Ascending aorta (tissue), 2 donors: ENCODE measurements at regions not wholly inside any gene's neighbourhood (a gene's known extent, or its start where the extent isn't known, plus 50 kb on each side); places are given as distances from the start of the nearest gene placed in this dataset.
"Not testable (repeated sequence)": the region's sequence is repeated elsewhere in the genome, so short reads cannot be mapped to it uniquely, and the experiment has no call there.

Experiments
- DNase-seq, 2 donors: peaks; one replicate each; pipeline ENCODE4 v3.0.0-alpha.2; 2019; ENCODE audit warnings: low spot score in 2 of 2
- H3K27ac ChIP-seq, 2 donors: fragments of 200-600 bp; sonication (generic); one replicate each; pipeline ENCODE4 v1.5.1; 2016 to 2017; ENCODE audit warnings: mild to moderate bottlenecking in 1 of 2
- H3K27me3 ChIP-seq: fragments of 200-600 bp; sonication (generic); one replicate; pipeline ENCODE4 v1.5.1; 2017
- H3K36me3 ChIP-seq, 2 donors: fragments of 200-600 bp; sonication (generic); one replicate each; pipeline ENCODE4 v1.5.1; 2016
- H3K4me1 ChIP-seq, 2 donors: fragments of 200-600 bp; sonication (generic); one replicate each; pipeline ENCODE4 v1.5.1; 2016 to 2017; ENCODE audit warnings: mild to moderate bottlenecking in 1 of 2
- H3K4me3 ChIP-seq, 2 donors: fragments of 200-600 bp; sonication (generic); one replicate each; pipeline ENCODE4 v1.5.1; 2016 to 2017; ENCODE audit warnings: mild to moderate bottlenecking in 1 of 2
- H3K9me3 ChIP-seq, 2 donors: fragments of 200-600 bp; sonication (generic); one replicate each; pipeline ENCODE4 v1.5.1; 2016
- CTCF ChIP-seq, 3 experiments: fragments of 200-600 bp in 2 of 3; fragments of 450-650 bp in 1 of 3; sonication (generic) in 2 of 3; IDR thresholded peaks; one replicate each; pipeline ENCODE4 v1.5.1; 2016 to 2019; ENCODE audit warnings: antibody characterized with exemption in 3 of 3, mild to moderate bottlenecking in 1 of 3, moderate library complexity in 1 of 3
- intact Hi-C: fragments of 100-400 bp; cut with DNase I; formaldehyde crosslinking; loops from one replicate; pipeline ENCODE4 v1.15.1; 2023

GRCh38 chr14:84340938-84341337, 1189.0 kb upstream of the FLRT2 start:
- no peak overlapping the region for H3K27ac ChIP-seq
- no peaks in the 10 kb centered on the region for H3K36me3 ChIP-seq
- intact Hi-C loops, result no loop called here
- no peak for TF ChIP-seq CTCF (IDR thresholded peaks at IDR 0.05)
- no peaks in the 10 kb centered on the region for H3K9me3 ChIP-seq
- no peak overlapping the region for H3K4me3 ChIP-seq
- H3K27me3 ChIP-seq, result no peaks in the 10 kb centered on the region
- no peak for DNase-seq
- no peaks in the 10 kb centered on the region for H3K4me1 ChIP-seq

GRCh38 chr14:84341867-84342266, 1188.1 kb upstream of the FLRT2 start:
- H3K4me3 ChIP-seq, H3K36me3 ChIP-seq, H3K9me3 ChIP-seq, intact Hi-C loops, H3K4me1 ChIP-seq, DNase-seq, H3K27me3 ChIP-seq, H3K27ac ChIP-seq: not testable (repeated sequence)

- no peaks in the 10 kb centered on the region for H3K36me3 ChIP-seq
- intact Hi-C loops, result no loop called here
- no peaks in the 10 kb centered on the region for H3K4me1 ChIP-seq
- H3K27ac ChIP-seq, result no peak overlapping the region
- no peak for DNase-seq
- H3K27me3 ChIP-seq, result no peaks in the 10 kb centered on the region
- no peak overlapping the region for H3K4me3 ChIP-seq
- no peak for TF ChIP-seq CTCF (IDR thresholded peaks at IDR 0.05)
- no peaks in the 10 kb centered on the region for H3K9me3 ChIP-seq
Observed at GRCh38 chr14:84343656-84344055, 1186.3 kb upstream of the FLRT2 start.

GRCh38 chr14:84351646-84352045, 1178.3 kb upstream of the FLRT2 start:
- intact Hi-C loops, result no loop called here
- Histone ChIP-seq H3K27ac (no peak overlapping the region), H3K36me3 (no peaks in the 10 kb centered on the region), H3K27me3 (no peaks in the 10 kb centered on the region), H3K4me1 (no peaks in the 10 kb centered on the region), H3K9me3 (no peaks in the 10 kb centered on the region), H3K4me3 (no peak overlapping the region)
- TF ChIP-seq CTCF (IDR thresholded peaks at IDR 0.05), result no peak
- DNase-seq, result no peak

- H3K4me1 ChIP-seq, result no peaks in the 10 kb centered on the region
- H3K4me3 ChIP-seq, result no peak overlapping the region
- no peak overlapping the region for H3K27ac ChIP-seq
- intact Hi-C loops, result no loop called here
- no peak for DNase-seq
- no peak for TF ChIP-seq CTCF (IDR thresholded peaks at IDR 0.05)
- no peaks in the 10 kb centered on the region for H3K36me3 ChIP-seq
- no peaks in the 10 kb centered on the region for H3K9me3 ChIP-seq
- no peaks in the 10 kb centered on the region for H3K27me3 ChIP-seq
Observed at GRCh38 chr14:84361476-84361875, 1168.5 kb upstream of the FLRT2 start.

GRCh38 chr14:84375235-84375634, 1154.7 kb upstream of the FLRT2 start:
- H3K36me3 ChIP-seq, result no peaks in the 10 kb centered on the region
- intact Hi-C loops, result no loop called here
- no peaks in the 10 kb centered on the region for H3K9me3 ChIP-seq
- H3K4me3 ChIP-seq, result no peak overlapping the region
- H3K4me1 ChIP-seq, result no peaks in the 10 kb centered on the region
- no peak overlapping the region for H3K27ac ChIP-seq
- DNase-seq, result no peak
- H3K27me3 ChIP-seq, result no peaks in the 10 kb centered on the region
- no peak for TF ChIP-seq CTCF (IDR thresholded peaks at IDR 0.05)
